IMR-90 (cell line): ENCODE measurements at regions not wholly inside any gene's neighbourhood (a gene's known extent, or its start where the extent isn't known, plus 50 kb on each side); places are given as distances from the start of the nearest gene placed in this dataset.

Experiments used
- ATAC-seq: fragments of 200-7000 bp; cut with Tn5 transposase; 2 replicates; pipeline ENCODE4 v1.9.1; 2020; ENCODE audit warnings: low read depth, mild to moderate bottlenecking, moderate library complexity
- BruUV-seq: library from RNA; stranded (reverse); fragments of 400-500 nt; replicated peaks from 2 replicates; lab custom pipeline; 2021; lab: Mats Ljungman, UMichigan
- CTCF ChIA-PET: fragments of 300-600 bp; formaldehyde crosslinking; extraction: SDS; loops from one replicate; lab custom pipeline; 2021; ENCODE audit warnings: antibody characterized with exemption; lab: Yijun Ruan, JAX
- POLR2A ChIA-PET: fragments of 300-600 bp; sonication (Branson Sonifier 250); formaldehyde crosslinking; loops from one replicate; lab custom pipeline; 2022; ENCODE audit warnings: antibody characterized with exemption; ENCODE audit not compliant: unreplicated experiment; lab: Charles Lee
- DNase-seq: peaks from one replicate; pipeline ENCODE4 v3.0.0; 2013
- H2AFZ ChIP-seq: replicated peaks from 2 replicates; pipeline ENCODE3; 2013; ENCODE audit warnings: low read length, mild to moderate bottlenecking; ENCODE audit not compliant: poor library complexity
- H2AK5ac ChIP-seq: 2 replicates; pipeline ENCODE4 v1.6.1; 2013; ENCODE audit warnings: low read depth, low read length, inconsistent platforms
- H2AK9ac ChIP-seq: replicated peaks from 2 replicates; pipeline ENCODE3; 2013; ENCODE audit warnings: mild to moderate bottlenecking, low read depth, low read length, moderate library complexity; ENCODE audit not compliant: poor library complexity
- H2BK120ac ChIP-seq: 2 replicates; pipeline ENCODE4 v1.6.1; 2013; ENCODE audit warnings: low read depth, low read length, inconsistent platforms
- H2BK15ac ChIP-seq: 3 replicates; pipeline ENCODE4 v1.6.1; 2013; ENCODE audit warnings: low read depth, low read length, inconsistent platforms
- H2BK20ac ChIP-seq: 2 replicates; pipeline ENCODE4 v1.6.1; 2013; ENCODE audit warnings: low read depth, mild to moderate bottlenecking, inconsistent platforms, low read length, moderate library complexity
- H2BK5ac ChIP-seq: 2 replicates; pipeline ENCODE4 v1.6.1; 2013; ENCODE audit warnings: mild to moderate bottlenecking, low read depth, low read length, inconsistent platforms; ENCODE audit not compliant: poor library complexity, severe bottlenecking
- H3K14ac ChIP-seq: replicated peaks from 2 replicates; pipeline ENCODE4 v1.6.1; 2013; ENCODE audit warnings: low read depth, low read length, inconsistent platforms
- H3K18ac ChIP-seq: 2 replicates; pipeline ENCODE4 v1.6.1; 2013; ENCODE audit warnings: low read depth, low read length, control low read depth
- H3K23ac ChIP-seq: 2 replicates; pipeline ENCODE4 v1.6.1; 2013; ENCODE audit warnings: low read depth, low read length, inconsistent platforms
- H3K27ac ChIP-seq: 2 replicates; pipeline ENCODE4 v1.5.1; 2013; ENCODE audit warnings: mild to moderate bottlenecking, control low read depth, low read length; ENCODE audit not compliant: insufficient read depth
- H3K27me3 ChIP-seq: 2 replicates; pipeline ENCODE4 v1.6.1; 2013; ENCODE audit warnings: low read length; ENCODE audit not compliant: control insufficient read depth, insufficient read depth
- H3K36me3 ChIP-seq: 2 replicates; pipeline ENCODE4 v1.6.1; 2013; ENCODE audit warnings: low read length, mixed read lengths; ENCODE audit not compliant: control insufficient read depth, insufficient read depth
- H3K4ac ChIP-seq: 2 replicates; pipeline ENCODE4 v1.6.1; 2013; ENCODE audit warnings: low read depth, low read length, inconsistent platforms
- H3K4me1 ChIP-seq: 2 replicates; pipeline ENCODE4 v1.6.1; 2013; ENCODE audit warnings: low read length, mixed read lengths; ENCODE audit not compliant: control insufficient read depth, insufficient read depth
- H3K4me2 ChIP-seq: 2 replicates; pipeline ENCODE4 v1.6.1; 2013; ENCODE audit warnings: low read depth, mild to moderate bottlenecking, control low read depth, low read length, moderate library complexity
- H3K4me3 ChIP-seq: 2 replicates; pipeline ENCODE4 v1.5.1; 2013; ENCODE audit warnings: low read depth, mild to moderate bottlenecking, control low read depth, low read length, moderate library complexity; ENCODE audit not compliant: insufficient read depth
- H3K56ac ChIP-seq: 2 replicates; pipeline ENCODE4 v1.6.1; 2013; ENCODE audit warnings: low read length, inconsistent platforms; ENCODE audit not compliant: insufficient read depth; ENCODE audit errors: extremely low read depth
- H3K79me1 ChIP-seq, 2 experiments: 2 replicates each; pipeline ENCODE4 v1.6.1; 2013; ENCODE audit warnings: low read length in 2 of 2, inconsistent platforms in 1 of 2, low read depth in 1 of 2
- H3K9ac ChIP-seq: 2 replicates; pipeline ENCODE4 v1.6.1; 2013; ENCODE audit warnings: low read depth, low read length, control low read depth
- H3K9me1 ChIP-seq: 2 replicates; pipeline ENCODE4 v1.6.1; 2013; ENCODE audit warnings: low read length, inconsistent platforms; ENCODE audit not compliant: insufficient read depth
- H3K9me3 ChIP-seq: 2 replicates; pipeline ENCODE4 v1.6.1; 2013; ENCODE audit warnings: low read length; ENCODE audit not compliant: control insufficient read depth, insufficient read depth
- H4K20me1 ChIP-seq: 2 replicates; pipeline ENCODE4 v1.6.1; 2013; ENCODE audit warnings: low read length, inconsistent platforms; ENCODE audit not compliant: insufficient read depth
- H4K5ac ChIP-seq: 2 replicates; pipeline ENCODE4 v1.6.1; 2013; ENCODE audit warnings: mild to moderate bottlenecking, low read depth, low read length, control low read depth
- H4K8ac ChIP-seq, 2 experiments: 2 replicates each; pipeline ENCODE4 v1.6.1; 2013; ENCODE audit warnings: low read depth in 2 of 2, low read length in 2 of 2, control low read depth in 1 of 2, inconsistent platforms in 1 of 2
- H4K91ac ChIP-seq: 2 replicates; pipeline ENCODE4 v1.6.1; 2013; ENCODE audit warnings: low read depth, low read length, inconsistent platforms; ENCODE audit not compliant: insufficient read depth
- MAZ ChIP-seq: IDR thresholded peaks from 2 replicates; pipeline ENCODE4 v1.6.1; 2012; ENCODE audit warnings: low read depth, mild to moderate bottlenecking, low read length, improper control_type of control experiment, moderate library complexity, borderline replicate concordance
- WGBS, 2 experiments: methylation state at CpG; one replicate each; pipeline versions ENCODE4 v1.1.5 to v1.1.7; 2013; ENCODE audit warnings: missing lambda C conversion rate in 2 of 2; ENCODE audit not compliant: insufficient read length in 1 of 2; ENCODE audit errors: extremely low coverage in 2 of 2; 5-methylcytosine and 5-hydroxymethylcytosine counted together
- dilution Hi-C: fragments of 300-500 bp; cut with HindIII; formaldehyde crosslinking; loops from one replicate; pipeline ENCODE4 v1.14.3; 2018; ENCODE audit warnings: low sequenced_read_pairs; ENCODE audit not compliant: unreplicated experiment
- in situ Hi-C: fragments of 300-500 bp; cut with MboI; formaldehyde crosslinking; loops from 3 replicates; pipeline ENCODE4 v1.14.3; 2019; ENCODE audit warnings: low sequenced_read_pairs, inconsistent platforms, mixed read lengths
- intact Hi-C: fragments of 100-400 bp; cut with micrococcal nuclease; formaldehyde crosslinking; loops from 2 replicates; pipeline ENCODE4 v1.10.0; 2022
- TF ChIP-seq, protein P1 (sequence below): fragments of 150-350 bp; IDR thresholded peaks from 2 replicates; pipeline ENCODE4 v1.6.1; 2016; ENCODE audit warnings: low read depth, mild to moderate bottlenecking, low read length, moderate library complexity, borderline replicate concordance

DNA sequence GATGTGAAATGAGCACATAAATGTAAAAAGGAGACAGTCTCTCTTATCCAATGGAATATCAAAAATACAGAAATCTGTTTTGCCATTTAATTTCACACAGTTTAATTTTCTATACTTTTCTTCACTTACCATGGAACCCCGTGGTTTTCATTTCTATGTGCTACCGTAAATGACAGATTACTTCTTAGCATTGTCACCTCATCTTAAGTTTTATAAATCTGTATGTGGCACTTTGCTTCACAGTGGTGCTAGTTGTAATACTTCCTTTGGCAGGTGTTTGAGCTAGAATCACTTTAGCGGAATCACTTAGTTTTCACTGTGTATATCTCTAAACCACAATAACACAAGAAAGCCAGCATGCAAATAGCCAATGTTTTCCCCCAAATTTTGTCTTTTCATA is 781.9 kb upstream of the MGAT4C start:
- dilution Hi-C loops, result no loop called here
- no peak for TF ChIP-seq MAZ
- TF ChIP-seq, protein P1, sequence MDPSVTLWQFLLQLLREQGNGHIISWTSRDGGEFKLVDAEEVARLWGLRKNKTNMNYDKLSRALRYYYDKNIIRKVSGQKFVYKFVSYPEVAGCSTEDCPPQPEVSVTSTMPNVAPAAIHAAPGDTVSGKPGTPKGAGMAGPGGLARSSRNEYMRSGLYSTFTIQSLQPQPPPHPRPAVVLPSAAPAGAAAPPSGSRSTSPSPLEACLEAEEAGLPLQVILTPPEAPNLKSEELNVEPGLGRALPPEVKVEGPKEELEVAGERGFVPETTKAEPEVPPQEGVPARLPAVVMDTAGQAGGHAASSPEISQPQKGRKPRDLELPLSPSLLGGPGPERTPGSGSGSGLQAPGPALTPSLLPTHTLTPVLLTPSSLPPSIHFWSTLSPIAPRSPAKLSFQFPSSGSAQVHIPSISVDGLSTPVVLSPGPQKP, result no peak
- CTCF ChIA-PET, result interaction anchor here (0.7 kb wide), 1 partner anchor 106 kb away, joined by 3 read pairs; no protein-coding TSS in a partner anchor

More for the DNA sequence above, 781.9 kb upstream of the MGAT4C start:
- no TSS peak for BruUV-seq
- Histone ChIP-seq H3K4me2 (no peak overlapping the region), H4K8ac (no peak overlapping the region), H4K91ac (no peak overlapping the region), H3K79me1 (no peaks in the 10 kb centered on the region), H4K5ac (no peak overlapping the region), H3K14ac (no peak overlapping the region), H3K4ac (no peak overlapping the region), H3K56ac (no peak overlapping the region), H3K9me3 (no peaks in the 10 kb centered on the region; the same call in 1 of the 2 replicates), H3K27me3 (no peaks in the 10 kb centered on the region), H2AK9ac (no peak overlapping the region), H3K4me1 (no peaks in the 10 kb centered on the region), H3K27ac (no peak overlapping the region), H2AFZ (no peak overlapping the region), H3K9ac (no peak overlapping the region), H2BK120ac (no peak overlapping the region), H3K36me3 (no peaks in the 10 kb centered on the region), H2BK20ac (no peak overlapping the region), H2BK5ac (no peak overlapping the region), H2AK5ac (no peak overlapping the region), H3K4me3 (no peak overlapping the region), H2BK15ac (no peak overlapping the region), H4K20me1 (no peaks in the 10 kb centered on the region), H3K18ac (no peak overlapping the region), H3K9me1 (no peaks in the 10 kb centered on the region), H3K23ac (no peak overlapping the region)
- intact Hi-C loops (no loop called here), in situ Hi-C loops (no loop called here)
- WGBS, 2 experiments, result no CpG with 5 or more reads among the region's 3 CpGs
- no peak for DNase-seq
- ATAC-seq, result no peak
- POLR2A ChIA-PET, result no interaction called here
